ENCODE measurements at regions not wholly inside any gene's neighbourhood (a gene's known extent, or its start where the extent isn't known, plus 50 kb on each side); places are given as distances from the start of the nearest gene placed in this dataset.
"Not testable (repeated sequence)": the region's sequence is repeated elsewhere in the genome, so short reads cannot be mapped to it uniquely, and the experiment has no call there.

DNA sequence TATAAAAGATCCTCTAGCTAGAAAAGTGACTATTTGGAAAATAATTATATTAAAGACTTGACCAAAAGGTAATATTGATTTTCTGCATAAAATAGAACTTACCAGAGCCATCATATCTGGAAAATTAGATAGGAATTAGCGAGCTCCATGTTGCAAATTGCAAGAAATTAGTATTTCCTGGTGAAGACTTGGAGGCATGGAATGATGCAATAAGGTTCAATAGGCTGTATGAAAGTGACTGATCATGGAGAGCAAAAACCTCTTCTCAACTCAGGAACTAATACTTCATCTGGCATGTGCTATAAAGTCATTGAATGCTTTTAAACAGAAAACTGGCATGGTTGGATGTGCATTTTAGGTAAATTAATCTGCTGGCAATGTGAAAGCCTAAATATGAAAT is 66.3 kb upstream of the UFM1 start:
- no peak for DNase-seq

DNA sequence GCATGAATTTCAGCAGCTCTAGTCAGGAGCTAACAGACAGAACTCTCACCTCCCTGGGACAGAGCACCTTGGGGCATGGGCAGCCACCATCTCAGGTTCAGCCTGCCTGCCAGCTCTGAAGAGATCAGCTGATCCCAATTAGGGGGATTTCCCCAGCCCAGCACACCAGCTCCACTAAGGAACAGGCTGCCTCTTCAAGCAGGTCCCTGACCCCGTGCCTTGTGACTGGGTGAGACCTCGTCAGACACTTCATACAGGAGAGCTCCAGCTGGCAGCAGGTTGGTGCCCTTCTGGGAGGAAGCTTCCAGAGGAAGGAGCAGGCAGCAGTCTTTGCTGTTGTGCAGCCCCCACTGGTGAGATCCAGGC is 84.5 kb upstream of the UFM1 start:
- no peak for DNase-seq

DNA sequence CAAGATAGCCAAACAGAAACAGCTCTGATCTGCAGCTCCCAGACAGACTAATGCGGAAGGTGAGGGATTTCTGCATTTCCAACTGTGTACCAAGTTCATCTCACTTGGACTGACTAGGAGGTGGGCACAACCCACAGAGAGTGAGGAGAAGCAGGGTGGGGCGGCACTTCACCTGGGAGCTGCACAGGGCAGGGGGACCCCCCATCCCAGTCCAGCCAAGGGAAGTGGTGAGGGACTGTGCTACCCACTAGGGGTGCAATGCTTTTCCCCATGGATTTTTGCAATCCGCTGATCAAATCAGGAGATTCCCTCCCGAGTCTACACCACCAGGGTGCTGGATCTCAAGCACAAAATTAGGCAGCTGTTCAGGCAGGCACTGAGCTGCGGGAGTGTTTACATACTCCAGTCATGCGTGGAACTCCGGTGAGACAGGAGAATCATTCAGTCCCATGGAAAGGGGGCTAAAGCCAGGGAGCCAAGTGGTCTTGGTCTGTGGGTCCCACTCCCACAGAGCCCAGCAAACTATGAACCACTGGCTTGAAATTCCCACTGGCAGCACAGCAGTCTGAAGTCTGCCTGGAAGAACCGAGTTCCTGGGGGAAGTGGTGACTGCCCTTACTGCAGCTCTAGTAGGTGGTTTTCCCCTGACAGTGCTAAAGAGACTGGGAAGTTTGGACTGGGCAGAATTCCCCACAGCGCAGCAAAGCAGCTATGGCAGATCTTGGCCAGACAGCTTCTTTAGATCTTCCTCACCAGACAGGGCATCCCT is 85.1 kb upstream of the UFM1 start:
- no peak for DNase-seq

DNA sequence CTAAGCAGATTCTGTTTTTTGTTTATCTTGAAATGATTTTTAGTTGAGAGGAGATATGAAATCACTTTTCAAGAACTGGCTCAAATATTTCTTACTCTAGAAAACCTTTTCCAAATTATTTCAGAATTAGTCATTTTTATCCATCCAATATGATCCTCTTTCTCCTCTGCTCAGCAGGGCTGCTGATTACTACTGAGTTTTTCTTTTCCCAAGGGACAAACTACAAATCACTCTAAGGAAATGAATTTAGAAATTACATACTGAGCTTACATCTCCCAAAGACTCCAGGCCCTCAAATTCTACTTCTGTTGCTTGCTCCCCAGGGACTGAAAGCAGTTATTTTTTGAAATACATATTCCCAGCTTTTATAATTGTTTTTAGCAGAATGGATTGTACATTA is 87.4 kb upstream of the UFM1 start:
- DNase-seq, result no peak

DNA sequence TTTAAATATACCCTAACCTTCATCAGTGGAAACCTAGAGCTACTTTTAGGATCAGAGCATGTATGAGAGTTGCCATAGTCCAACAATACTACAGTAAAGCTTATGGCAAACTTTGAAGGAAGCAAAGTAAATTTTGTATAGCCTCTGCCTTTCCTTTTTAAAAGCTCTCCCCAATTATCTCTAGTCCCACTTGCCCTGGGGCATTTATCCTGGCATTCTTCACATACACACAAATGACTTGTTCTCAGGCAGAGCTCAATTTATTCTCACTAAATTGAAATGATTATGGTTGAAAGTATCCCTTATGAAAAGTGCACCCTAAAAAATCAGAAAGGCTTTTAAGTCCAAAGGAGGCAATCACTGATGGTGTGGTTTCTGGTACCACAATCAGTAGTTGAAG is 94.1 kb upstream of the UFM1 start:
- no peak for DNase-seq

DNA sequence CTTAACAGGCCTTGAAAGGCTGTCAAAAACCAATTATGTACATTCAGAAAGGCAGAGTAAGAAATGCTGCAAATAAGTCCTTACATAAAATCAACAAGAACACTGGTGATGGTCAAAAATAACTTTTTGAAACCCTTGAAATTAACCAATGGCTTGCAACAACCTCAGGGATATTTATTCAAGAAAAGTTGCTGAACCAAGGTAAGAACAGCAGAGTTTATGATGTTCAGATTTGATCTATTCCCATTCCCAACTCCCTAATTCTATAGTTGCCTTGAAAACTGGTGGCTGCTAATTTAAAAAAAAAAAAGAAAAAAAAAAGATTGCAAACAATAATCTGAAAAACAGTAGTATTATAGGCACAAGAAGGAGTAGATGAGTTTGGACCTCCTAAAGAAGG is 109.8 kb upstream of the UFM1 start:
- DNase-seq, result no peak

DNA sequence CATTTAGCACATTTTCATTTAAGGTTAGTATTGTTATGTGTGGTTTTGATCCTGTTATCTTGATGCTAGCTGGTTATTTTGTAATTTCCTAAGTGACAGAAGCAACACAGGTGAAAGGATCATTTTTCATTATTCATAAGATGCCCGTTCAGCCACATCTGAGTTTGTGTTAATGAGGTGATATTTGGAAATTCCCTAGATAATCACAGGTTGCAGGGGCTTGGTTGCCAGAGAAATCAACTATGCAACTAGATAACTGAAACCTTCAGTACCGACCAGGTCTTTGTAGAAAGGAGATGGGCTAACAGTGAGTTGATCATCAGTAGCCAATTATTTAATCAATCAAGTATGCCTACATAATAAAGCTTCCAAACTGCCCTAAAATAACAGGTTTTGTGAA is 121.3 kb upstream of the UFM1 start:
- DNase-seq, result no peak

DNA sequence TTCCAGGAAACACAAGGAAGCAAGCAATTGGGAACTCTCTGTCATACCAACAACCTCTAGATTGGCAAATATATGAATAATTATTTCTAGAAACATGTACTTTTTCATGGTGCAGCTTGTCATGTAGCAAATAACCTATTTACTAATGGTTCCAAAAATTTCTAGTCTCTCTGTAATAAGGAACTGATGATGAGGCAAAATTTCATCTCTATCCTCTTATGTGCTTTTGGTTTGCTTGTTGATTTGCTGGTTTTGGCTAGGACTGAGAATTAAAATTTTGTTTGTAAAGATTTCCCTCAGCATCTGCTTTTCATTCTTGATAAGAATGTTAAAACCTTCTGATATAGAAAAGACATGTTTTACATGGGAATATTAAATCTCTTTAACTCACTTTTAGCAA is 123.2 kb upstream of the UFM1 start:
- DNase-seq, result no peak

DNA sequence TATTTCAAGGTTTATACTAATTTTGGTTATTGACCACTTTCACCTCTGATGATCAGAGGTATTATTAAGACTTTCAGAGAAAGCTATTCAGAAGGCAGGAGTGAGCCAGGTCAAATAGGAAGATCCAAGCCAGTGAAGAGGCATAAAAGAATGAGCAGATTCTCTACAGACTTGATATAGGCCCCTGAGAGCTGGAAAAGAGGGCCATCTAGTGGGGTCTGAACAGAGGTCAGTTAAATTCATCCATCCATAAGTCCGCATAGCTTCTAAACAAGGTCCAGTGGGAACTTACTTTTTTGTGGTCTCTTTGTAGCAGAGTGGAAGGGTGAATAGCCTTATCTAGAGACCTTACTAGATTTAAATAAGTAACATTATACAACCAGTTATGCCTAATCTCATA is 126.6 kb upstream of the UFM1 start:
- DNase-seq, result peak; percentile 27

DNA sequence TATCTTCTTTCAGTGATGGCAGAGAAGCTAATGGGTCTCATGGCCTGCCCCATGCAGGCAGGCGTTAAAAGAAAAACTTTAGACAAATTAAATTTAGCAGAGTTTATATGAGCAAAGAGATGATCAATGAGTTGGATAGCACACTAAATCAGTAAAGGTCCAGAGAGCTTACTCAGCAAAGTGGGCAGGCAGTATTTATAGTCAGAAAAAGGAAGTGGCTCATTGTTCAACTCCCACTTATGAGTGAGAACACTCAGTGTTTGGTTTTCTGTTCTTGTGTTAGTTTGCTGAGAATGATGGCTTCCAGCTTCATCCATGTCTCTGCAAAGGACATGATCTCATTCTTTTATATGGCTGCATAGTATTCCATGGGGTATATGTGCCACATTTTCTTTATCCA is 128.5 kb upstream of the UFM1 start:
- not testable (repeated sequence) for DNase-seq

DNA sequence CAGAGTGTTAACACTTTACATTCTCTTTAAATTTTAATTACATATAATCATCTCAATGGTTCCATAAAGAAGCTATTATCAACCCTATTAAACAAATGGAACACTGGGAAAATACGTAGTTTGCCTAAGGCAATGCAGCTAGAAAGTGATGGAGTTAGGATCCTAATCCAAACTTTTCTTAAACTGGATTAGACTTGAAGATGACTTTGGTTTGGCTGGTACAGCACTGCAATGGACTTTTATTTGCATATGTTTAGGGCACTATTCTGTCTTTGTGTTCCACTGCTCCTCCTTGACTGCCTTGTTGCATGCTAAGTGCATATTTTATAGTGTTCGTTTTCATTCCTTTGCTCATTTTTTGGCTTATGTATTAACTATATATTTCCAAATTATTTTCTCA is 133.5 kb upstream of the UFM1 start:
- no peak for DNase-seq

DNA sequence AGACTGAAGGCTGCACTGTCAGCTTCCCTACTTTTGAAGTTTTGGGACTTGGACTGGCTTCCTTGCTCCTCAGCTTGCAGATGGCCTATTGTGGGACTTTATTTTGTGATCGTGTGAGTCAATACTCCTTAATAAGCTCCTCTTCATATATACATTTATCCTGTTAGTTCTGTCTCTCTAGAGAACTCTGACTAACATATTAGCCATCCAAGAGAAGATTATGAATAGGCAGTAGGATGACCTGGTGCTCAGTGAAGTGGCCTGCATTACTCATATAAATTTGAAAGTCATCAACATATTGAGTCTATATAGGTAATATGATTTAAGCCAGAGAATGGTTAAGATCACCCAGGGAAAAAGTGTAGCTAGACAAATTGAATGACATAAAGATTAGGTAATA is 136.3 kb upstream of the UFM1 start:
- no peak for DNase-seq

DNA sequence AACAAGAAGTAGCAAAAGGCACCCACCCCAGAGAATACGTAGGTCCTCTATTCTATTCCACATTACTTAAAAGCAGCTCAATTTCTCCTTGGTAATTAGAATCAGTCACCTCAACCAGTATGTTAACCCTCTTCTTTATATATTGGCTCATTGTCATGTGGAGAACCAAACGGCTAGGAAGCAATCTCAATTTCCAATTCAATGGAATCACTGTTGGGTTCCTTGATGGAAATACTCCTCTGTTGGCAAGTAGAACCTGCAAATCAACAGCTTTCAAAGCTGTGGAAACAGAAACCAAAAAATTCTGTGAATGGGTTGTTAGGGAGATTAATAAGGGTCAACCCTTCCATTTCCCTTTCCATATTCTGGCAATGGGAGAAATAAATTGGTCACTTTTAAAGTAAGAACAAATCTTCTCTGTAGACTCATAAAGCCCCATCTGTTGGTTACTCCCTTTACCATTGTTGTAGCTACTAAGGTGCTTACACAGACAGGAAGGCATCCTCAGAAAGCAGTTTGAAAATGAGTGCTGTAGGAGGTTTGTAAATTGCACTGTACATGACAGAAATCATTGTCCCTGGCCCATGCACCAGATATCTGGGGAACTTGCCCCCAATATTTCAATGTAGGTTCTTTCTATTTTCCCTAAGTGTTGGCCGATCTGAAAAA is 138.6 kb upstream of the UFM1 start:
- DNase-seq, result no peak

DNA sequence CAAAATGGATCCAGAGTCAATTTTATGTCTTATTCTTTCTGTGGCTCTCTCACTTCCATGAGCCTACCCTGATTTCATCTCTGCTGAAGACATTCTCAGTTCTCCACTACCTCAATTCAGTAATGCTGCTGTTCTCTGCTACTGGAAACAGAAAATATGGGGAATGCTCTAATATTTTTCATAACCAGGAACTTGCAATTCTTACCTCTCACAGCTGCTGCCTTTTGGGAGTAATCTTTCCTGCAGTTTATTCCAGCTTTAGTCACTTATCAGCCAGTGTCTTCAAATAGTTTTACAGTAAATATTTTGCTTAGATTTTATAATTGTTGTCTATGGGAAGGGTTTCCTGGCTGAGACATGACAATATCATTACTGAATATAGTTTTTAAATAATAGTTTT is 145.1 kb upstream of the UFM1 start:
- no peak for DNase-seq

DNA sequence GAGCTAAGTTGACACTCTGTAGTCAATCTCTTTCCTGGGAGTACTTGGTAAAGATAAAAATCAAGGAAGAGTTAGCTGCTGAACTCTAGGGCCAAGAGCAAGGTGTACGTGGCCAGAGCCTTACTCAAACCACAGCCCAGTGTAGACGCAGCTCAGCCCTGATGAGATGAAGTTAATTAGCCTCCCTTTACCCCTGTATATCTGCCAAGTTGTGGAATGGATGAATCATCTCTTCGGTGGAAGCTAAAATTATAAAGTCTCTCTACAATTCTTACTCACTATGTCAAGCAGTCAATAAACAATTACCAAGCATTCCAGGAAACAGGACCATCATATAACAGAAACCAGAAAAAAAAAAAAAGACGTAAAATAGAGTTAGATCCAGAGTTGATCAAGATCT is 146.9 kb upstream of the UFM1 start:
- no peak for DNase-seq

DNA sequence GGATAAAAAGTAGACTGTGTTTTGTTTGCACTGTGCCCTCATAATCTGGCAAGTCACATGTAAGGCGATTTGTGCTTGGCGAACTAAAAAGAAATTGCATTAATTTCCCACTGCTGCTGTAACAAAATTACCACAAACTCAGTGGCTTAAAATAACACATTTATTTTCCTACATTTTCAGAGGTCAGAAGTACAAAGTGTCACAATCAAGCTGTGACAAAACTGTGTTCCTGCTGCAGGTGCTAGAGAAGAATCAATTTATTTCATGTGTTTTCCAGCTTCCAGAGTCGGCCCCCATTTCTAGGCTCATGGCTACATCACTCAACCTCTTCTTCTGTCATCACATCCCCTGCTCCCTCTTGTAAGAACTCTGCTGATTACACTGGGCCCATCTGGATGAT is 158.6 kb upstream of the UFM1 start:
- DNase-seq, result no peak

DNA sequence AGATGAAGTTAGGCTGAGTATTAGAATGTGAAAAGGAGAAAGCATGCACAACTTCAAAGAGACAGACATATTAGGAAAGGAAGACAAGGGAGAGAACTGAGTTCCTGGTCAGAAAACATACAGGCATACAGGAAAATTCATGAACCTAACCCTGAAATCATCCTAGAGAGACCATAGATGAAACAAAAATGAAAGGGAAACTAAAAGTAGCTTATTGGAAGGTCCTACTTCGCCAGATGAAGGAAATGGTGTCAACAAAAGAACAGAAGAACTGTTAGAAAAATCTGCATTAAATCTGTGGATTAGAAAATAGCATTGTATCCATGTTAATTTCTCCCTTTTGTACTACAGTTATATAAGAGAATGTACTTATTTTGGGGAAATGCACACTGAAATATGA is 169.0 kb upstream of the UFM1 start:
- DNase-seq, result no peak

DNA sequence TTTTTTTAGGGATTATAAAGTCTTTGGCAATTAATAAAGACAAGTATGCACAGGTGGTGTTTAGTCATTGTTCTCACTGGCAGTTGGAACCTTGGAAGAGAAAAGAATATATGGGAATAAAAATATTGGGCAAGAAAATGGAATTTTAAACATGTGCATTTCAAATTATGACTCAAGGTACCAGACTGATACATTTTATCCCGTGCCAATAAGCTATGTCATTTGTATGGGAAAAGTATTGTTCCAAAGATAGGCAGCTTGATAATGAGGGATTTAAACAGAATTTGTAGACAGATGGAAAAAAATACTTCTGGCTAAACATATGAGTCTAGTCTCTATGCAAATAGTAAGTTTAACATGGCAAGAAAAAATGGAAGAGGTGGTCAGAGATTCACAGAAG is 169.5 kb upstream of the UFM1 start:
- DNase-seq, result no peak

DNA sequence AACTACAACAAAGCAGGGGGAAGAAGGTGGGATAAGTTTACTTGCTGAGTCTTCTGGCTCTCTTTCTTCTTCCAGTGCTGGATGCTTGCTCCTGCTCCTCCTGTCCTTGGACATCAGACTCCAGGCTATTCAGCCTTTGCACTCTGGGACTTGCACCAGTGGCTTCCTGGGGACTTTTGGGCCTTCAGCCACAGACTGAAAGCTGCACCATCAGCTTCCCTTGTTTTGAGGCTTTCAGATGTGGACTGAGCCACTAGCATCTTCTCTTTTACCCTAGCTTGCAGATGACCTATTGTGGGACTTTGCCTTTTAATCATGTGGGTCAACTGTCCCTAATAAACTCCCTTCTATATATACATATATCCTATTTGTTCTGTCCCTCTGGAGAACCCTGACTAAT is 173.0 kb upstream of the UFM1 start:
- DNase-seq, result no peak

DNA sequence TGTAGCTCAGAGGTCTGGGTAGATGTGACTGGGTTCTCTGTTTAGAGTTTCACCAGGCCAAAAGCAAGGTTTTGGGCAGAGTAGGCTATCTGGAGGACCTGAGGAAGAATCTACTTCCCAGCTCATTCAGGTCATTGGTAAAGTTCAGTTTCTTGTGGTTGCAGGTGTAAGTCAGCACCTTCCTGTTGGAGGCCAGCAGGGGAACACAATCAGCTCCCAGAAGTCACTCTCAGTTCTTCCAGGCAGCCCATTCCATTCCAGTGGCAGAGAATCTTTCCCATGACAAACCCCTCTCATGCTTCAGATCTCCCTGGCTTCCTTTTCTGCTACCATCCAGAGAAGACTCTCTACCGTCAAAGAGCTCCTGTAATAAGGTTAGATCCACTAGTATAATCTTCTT is 176.2 kb upstream of the UFM1 start:
- DNase-seq, result no peak

DNA sequence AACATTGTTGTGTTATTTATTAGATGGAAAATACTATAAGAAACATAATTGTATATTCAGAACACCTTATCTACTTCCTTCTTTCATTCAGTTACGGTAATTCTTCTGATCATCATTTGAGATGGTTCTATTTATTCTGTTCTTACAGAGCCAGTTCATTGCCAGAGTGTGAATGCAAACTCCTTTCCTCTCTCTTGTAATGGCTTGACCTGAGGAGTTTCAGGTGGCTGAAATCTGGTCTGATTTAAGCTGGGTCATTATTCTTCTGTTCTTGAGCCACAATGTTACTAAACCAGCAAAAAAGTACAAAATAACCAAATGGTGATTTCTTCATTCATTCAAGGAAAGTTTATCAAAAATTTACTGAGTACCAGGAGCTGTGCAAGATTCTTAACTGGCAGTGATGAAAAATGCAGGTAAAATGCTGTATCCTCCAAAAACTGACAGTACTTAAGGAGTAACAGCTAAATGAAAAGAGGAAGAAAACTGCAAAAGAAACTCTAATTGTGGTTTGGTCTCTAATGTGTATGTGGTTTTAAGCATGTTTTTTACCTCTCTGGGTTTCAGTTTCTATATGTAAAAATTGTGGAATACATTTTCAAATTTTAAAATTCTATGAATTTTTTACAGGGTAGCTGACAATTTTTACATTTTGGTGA is 182.4 kb upstream of the UFM1 start:
- no peak for DNase-seq

DNA sequence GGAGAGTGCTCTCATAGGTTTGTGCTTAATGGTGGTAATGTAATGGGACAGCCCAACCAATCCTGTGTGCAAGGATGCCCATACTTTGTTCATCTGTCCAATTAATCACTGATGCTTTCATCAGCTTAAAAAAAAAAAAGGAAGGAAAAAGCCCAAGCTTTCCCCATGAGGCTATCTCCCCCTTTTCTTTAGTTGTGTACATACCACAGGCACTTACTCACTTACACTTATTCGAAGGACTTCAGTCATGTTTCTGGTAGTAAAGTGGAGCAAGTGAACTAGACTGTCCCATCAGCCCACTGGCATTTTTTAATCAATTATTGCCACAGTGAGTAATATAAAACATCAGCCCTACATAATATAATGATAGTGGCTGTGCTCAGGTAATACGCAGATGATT is 183.5 kb upstream of the UFM1 start:
- DNase-seq, result no peak

DNA sequence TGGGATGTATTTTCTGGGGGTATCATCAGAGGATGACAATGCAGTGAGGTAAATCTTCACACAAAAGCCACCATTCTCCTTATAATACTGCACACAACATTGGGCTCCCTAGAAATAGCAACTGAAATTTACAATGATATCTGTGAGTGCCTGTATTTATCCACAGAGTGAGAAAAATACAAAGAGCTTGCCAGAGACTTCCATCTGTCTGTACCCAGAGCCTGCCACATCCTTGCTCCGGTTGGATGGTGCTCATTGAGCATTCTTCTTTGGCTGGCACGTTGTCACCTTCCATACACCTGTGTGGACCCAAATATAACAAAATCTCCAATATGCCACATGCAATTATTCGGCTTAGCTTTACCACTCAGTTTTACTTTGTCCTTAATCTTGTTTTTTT is 189.5 kb upstream of the UFM1 start:
- DNase-seq, result no peak

DNA sequence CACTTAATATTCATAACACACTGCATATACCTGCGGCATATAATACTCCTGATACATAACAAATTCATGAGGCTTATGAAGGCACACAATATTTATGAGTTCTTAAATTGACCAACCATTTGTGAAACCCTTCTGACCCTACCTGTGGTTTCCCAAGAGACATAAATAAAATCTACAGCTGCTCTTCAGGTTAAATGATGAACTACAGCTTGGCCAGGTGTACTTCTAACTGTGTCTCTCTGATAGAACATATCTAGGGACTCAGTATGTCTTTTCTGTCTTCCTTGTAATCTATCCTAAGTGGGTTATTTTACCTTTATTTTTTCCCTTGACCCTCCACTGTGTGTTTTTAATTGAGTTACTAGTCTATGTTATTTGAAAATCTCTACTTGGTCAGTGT is 189.9 kb upstream of the UFM1 start:
- DNase-seq, result no peak

Measured in renal pelvis (tissue), 1 donor.